H1 (cell line): ENCODE measurements at regions not wholly inside any gene's neighbourhood (a gene's known extent, or its start where the extent isn't known, plus 50 kb on each side); places are given as distances from the start of the nearest gene placed in this dataset.

Source experiments
- CHD2 ChIP-seq: IDR thresholded peaks from 2 replicates; pipeline ENCODE4 v1.6.1; 2012; ENCODE audit warnings: low read length, improper control_type of control experiment
- CTBP2 ChIP-seq: IDR thresholded peaks from 2 replicates; pipeline ENCODE4 v1.7.0; 2011; ENCODE audit warnings: borderline replicate concordance, mild to moderate bottlenecking, moderate library complexity, mixed read lengths, low read length; ENCODE audit not compliant: insufficient read depth, insufficient read length
- EZH2 ChIP-seq: fragments of 200-600 bp; sonication (generic); IDR thresholded peaks from 2 replicates; pipeline ENCODE4 v1.7.1; 2012; ENCODE audit warnings: low read depth, mild to moderate bottlenecking, moderate library complexity, low read length, inconsistent platforms; ENCODE audit not compliant: severe bottlenecking
- JUND ChIP-seq: IDR thresholded peaks from 2 replicates; pipeline ENCODE4 v1.6.1; 2011; ENCODE audit warnings: mild to moderate bottlenecking, improper control_type of control experiment, low read length
- NANOG ChIP-seq: IDR thresholded peaks from 2 replicates; pipeline ENCODE4 v1.6.1; 2011; ENCODE audit warnings: low read length, low read depth, mild to moderate bottlenecking, inconsistent platforms; ENCODE audit not compliant: insufficient read depth, poor library complexity, severe bottlenecking
- SP2 ChIP-seq: IDR thresholded peaks from 2 replicates; pipeline ENCODE4 v1.6.1; 2012; ENCODE audit warnings: mild to moderate bottlenecking, low read length, inconsistent platforms
- TF ChIP-seq, protein P1 (sequence below): IDR thresholded peaks from 2 replicates; pipeline ENCODE4 v1.6.1; 2012; ENCODE audit warnings: inconsistent platforms
- TF ChIP-seq, protein P2 (sequence below), 3 experiments: IDR thresholded peaks; 1 replicate in 2 of 3; 2 replicates in 1 of 3; pipeline versions ENCODE4 v1.5.1 to v1.6.1; 2011; ENCODE audit warnings: low read length in 3 of 3, mild to moderate bottlenecking in 3 of 3, inconsistent platforms in 2 of 3, low read depth in 1 of 3, moderate library complexity in 1 of 3; ENCODE audit not compliant: insufficient read depth in 1 of 3; ENCODE audit errors: control extremely low read depth in 1 of 3

DNA sequence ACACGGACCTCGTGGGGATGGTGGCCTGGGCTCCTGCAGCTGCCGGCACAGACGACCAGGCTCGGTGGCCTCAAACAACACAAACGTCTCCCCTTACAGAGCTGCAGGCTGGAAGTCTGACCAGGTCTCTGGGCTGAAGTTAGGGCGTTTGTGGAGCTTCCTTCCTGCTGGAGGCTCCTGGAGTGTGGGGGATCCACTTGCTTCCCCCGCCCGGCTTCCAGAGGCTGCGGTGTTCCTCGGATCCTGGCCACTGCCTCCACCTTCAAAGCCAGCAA lies 313.5 kb downstream of the CTTN start (continued):
- no peak for TF ChIP-seq EZH2
- TF ChIP-seq, protein P1, sequence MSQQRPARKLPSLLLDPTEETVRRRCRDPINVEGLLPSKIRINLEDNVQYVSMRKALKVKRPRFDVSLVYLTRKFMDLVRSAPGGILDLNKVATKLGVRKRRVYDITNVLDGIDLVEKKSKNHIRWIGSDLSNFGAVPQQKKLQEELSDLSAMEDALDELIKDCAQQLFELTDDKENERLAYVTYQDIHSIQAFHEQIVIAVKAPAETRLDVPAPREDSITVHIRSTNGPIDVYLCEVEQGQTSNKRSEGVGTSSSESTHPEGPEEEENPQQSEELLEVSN, result no peak
- no peak for TF ChIP-seq CTBP2
- TF ChIP-seq SP2, result no peak
- no peak for TF ChIP-seq NANOG
- no peak for TF ChIP-seq CHD2
- TF ChIP-seq JUND, result no peak
- TF ChIP-seq, protein P2, sequence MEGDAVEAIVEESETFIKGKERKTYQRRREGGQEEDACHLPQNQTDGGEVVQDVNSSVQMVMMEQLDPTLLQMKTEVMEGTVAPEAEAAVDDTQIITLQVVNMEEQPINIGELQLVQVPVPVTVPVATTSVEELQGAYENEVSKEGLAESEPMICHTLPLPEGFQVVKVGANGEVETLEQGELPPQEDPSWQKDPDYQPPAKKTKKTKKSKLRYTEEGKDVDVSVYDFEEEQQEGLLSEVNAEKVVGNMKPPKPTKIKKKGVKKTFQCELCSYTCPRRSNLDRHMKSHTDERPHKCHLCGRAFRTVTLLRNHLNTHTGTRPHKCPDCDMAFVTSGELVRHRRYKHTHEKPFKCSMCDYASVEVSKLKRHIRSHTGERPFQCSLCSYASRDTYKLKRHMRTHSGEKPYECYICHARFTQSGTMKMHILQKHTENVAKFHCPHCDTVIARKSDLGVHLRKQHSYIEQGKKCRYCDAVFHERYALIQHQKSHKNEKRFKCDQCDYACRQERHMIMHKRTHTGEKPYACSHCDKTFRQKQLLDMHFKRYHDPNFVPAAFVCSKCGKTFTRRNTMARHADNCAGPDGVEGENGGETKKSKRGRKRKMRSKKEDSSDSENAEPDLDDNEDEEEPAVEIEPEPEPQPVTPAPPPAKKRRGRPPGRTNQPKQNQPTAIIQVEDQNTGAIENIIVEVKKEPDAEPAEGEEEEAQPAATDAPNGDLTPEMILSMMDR (IDR thresholded peaks at IDR 0.05; ENCODE audit: control extremely low read depth in 1 of 3, insufficient read depth in 1 of 3, low read depth in 1 of 3, low read length in 3 of 3), result no peak
